HCT116 (cell line): ENCODE measurements at regions not wholly inside any gene's neighbourhood (a gene's known extent, or its start where the extent isn't known, plus 50 kb on each side); places are given as distances from the start of the nearest gene placed in this dataset.
"Not testable (repeated sequence)": the region's sequence is repeated elsewhere in the genome, so short reads cannot be mapped to it uniquely, and the experiment has no call there.

Experiments used
- ATAC-seq: fragments of 200-7000 bp; cut with Tn5 transposase; 2 replicates; pipeline ENCODE4 v1.9.1; 2020; ENCODE audit warnings: mild to moderate bottlenecking, moderate library complexity
- BruUV-seq: library from RNA; stranded (reverse); fragments of 400-500 nt; replicated peaks from 2 replicates; lab custom pipeline; 2021; lab: Mats Ljungman, UMichigan
- CTCF ChIA-PET: fragments of 300-600 bp; sonication (Branson Sonifier 250); formaldehyde crosslinking; loops from one replicate; lab custom pipeline; 2021; ENCODE audit warnings: antibody characterized with exemption; lab: Charles Lee
- POLR2A ChIA-PET: fragments of 300-600, 350-600 bp; sonication (Branson Sonifier 250); formaldehyde crosslinking; loops from one replicate; lab custom pipeline; 2021; ENCODE audit warnings: antibody characterized with exemption; lab: Charles Lee
- RAD21 ChIA-PET, 2 experiments: fragments of 300-600 bp; sonication (Branson Sonifier 250); formaldehyde crosslinking; loops; one replicate each; lab custom pipeline; 2023; ENCODE audit warnings: low total read pairs in 2 of 2; ENCODE audit not compliant: uncharacterized antibody in 2 of 2, unreplicated experiment in 2 of 2, low non-redundant PET in 1 of 2; lab: Charles Lee
- DNase-seq: peaks from one replicate; pipeline ENCODE4 v3.0.0-alpha.2; 2010; ENCODE audit warnings: low read depth, low spot score
- H2AFZ ChIP-seq: fragments of 200-600 bp; shearing (Covaris generic), sonication (generic); 2 replicates; pipeline ENCODE4 v1.6.1; 2017; ENCODE audit warnings: low read depth, mixed run types, mixed read lengths, antibody characterized with exemption, low read length; ENCODE audit not compliant: poor library complexity, severe bottlenecking
- H3K27ac ChIP-seq: 2 replicates; pipeline ENCODE4 v1.5.1; 2012; ENCODE audit warnings: low read depth, low read length
- H3K27me3 ChIP-seq: fragments of 200-600 bp; sonication (generic); 2 replicates; pipeline ENCODE4 v1.6.1; 2016; ENCODE audit warnings: mixed run types, low read length, mixed read lengths; ENCODE audit not compliant: insufficient read depth
- H3K36me3 ChIP-seq, 2 experiments: fragments of 200-500 bp in 1 of 2; fragments of 200-600 bp in 1 of 2; sonication (Bioruptor generic) in 1 of 2; sonication (generic) in 1 of 2; 2 replicates each; pipeline versions ENCODE4 v1.5.1 to v1.6.1; 2014 to 2016; ENCODE audit warnings: low read length in 2 of 2, inconsistent platforms in 1 of 2, mixed read lengths in 1 of 2, mixed run types in 1 of 2; ENCODE audit not compliant: insufficient read depth in 2 of 2, control insufficient read depth in 1 of 2
- H3K4me1 ChIP-seq, 2 experiments: fragments of 200-600 bp in 1 of 2; sonication (generic) in 1 of 2; 2 replicates each; pipeline versions ENCODE4 v1.5.1 to v1.6.1; 2012 to 2017; ENCODE audit warnings: low read length in 2 of 2, inconsistent platforms in 1 of 2, mild to moderate bottlenecking in 1 of 2, mixed read lengths in 1 of 2, mixed run types in 1 of 2, moderate library complexity in 1 of 2; ENCODE audit not compliant: insufficient read depth in 2 of 2, control insufficient read depth in 1 of 2
- H3K4me2 ChIP-seq: fragments of 200-600 bp; sonication (generic); 2 replicates; pipeline ENCODE4 v1.6.1; 2017; ENCODE audit warnings: mixed run types, low read length, mixed read lengths
- H3K4me3 ChIP-seq, 2 experiments: fragments of 200-600 bp in 1 of 2; sonication (generic) in 1 of 2; replicated peaks in 1 of 2; 2 replicates each; pipeline ENCODE4 v1.5.1; 2011 to 2016; ENCODE audit warnings: low read length in 2 of 2, control low read depth in 1 of 2, low read depth in 1 of 2, mild to moderate bottlenecking in 1 of 2, mixed read lengths in 1 of 2, mixed run types in 1 of 2
- H3K79me2 ChIP-seq: fragments of 200-600 bp; sonication (generic); 2 replicates; pipeline ENCODE4 v1.6.1; 2017; ENCODE audit warnings: mild to moderate bottlenecking, mixed run types, low read length, moderate library complexity, mixed read lengths; ENCODE audit not compliant: insufficient read depth
- H3K9ac ChIP-seq: fragments of 200-600 bp; sonication (generic); 2 replicates; pipeline ENCODE4 v1.6.1; 2016; ENCODE audit warnings: low read length, mixed read lengths
- H3K9me2 ChIP-seq: fragments of 200-600 bp; sonication (generic), shearing (Covaris generic); 2 replicates; pipeline ENCODE4 v1.6.1; 2017; ENCODE audit warnings: mixed run types, mild to moderate bottlenecking, moderate library complexity; ENCODE audit not compliant: insufficient read depth
- H3K9me3 ChIP-seq, 2 experiments: fragments of 200-500 bp in 1 of 2; fragments of 200-600 bp in 1 of 2; sonication (Bioruptor generic) in 1 of 2; sonication (generic) in 1 of 2; 2 replicates each; pipeline ENCODE4 v1.6.1; 2014 to 2017; ENCODE audit warnings: low read length in 2 of 2, mixed read lengths in 2 of 2, inconsistent platforms in 1 of 2, low read depth in 1 of 2, mild to moderate bottlenecking in 1 of 2, mixed run types in 1 of 2, moderate library complexity in 1 of 2; ENCODE audit not compliant: control insufficient read depth in 1 of 2, insufficient read depth in 1 of 2
- H4K20me1 ChIP-seq: fragments of 200-600 bp; sonication (generic), shearing (Covaris generic); 2 replicates; pipeline ENCODE4 v1.6.1; 2017; ENCODE audit warnings: mixed run types, mild to moderate bottlenecking, moderate library complexity; ENCODE audit not compliant: insufficient read depth
- ELF1 ChIP-seq: IDR thresholded peaks from 2 replicates; pipeline ENCODE4 v1.6.1; 2012; ENCODE audit warnings: low read depth, borderline replicate concordance
- JUND ChIP-seq: IDR thresholded peaks from 2 replicates; pipeline ENCODE4 v1.6.1; 2012
- POLR2A ChIP-seq: IDR thresholded peaks from 2 replicates; pipeline ENCODE4 v1.7.0; 2011; ENCODE audit warnings: borderline replicate concordance; ENCODE audit not compliant: insufficient read depth, insufficient read length; ENCODE audit errors: extremely low read depth
- POLR2AphosphoS5 ChIP-seq: IDR thresholded peaks from 2 replicates; pipeline ENCODE4 v1.6.1; 2011; ENCODE audit warnings: mild to moderate bottlenecking, low read depth, low read length, moderate library complexity
- RAD21 ChIP-seq: IDR thresholded peaks from 2 replicates; pipeline ENCODE4 v1.6.1; 2012; ENCODE audit warnings: low read depth, mild to moderate bottlenecking
- SIN3A ChIP-seq: IDR thresholded peaks from 2 replicates; pipeline ENCODE4 v1.6.1; 2012; ENCODE audit warnings: low read depth
- SP1 ChIP-seq: IDR thresholded peaks from 2 replicates; pipeline ENCODE4 v1.6.1; 2012; ENCODE audit warnings: low read depth
- intact Hi-C: fragments of 100-400 bp; cut with micrococcal nuclease; formaldehyde crosslinking; loops from 2 replicates; pipeline ENCODE4 v1.10.0; 2022

DNA sequence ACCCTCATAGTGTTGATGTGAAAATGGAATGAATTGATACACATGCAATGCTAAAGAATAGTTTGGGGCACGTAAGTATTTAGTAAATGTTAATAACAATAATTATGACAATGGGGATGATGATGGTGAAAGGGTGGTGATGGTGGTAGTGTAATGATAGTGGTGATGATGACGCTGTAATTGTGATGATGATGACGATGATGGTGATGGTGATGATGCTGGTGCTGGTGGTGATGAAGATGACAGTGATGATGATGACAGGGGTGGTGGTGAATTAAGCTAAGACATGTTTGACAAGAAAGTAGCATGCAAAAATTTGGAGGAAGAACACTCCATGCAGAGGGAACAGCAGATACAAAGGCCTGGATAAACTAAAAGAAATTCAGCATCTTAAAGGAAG, 364.4 kb upstream of the API5 start:
- POLR2A ChIA-PET, result no interaction called here
- RAD21 ChIA-PET, result no interaction called here

DNA sequence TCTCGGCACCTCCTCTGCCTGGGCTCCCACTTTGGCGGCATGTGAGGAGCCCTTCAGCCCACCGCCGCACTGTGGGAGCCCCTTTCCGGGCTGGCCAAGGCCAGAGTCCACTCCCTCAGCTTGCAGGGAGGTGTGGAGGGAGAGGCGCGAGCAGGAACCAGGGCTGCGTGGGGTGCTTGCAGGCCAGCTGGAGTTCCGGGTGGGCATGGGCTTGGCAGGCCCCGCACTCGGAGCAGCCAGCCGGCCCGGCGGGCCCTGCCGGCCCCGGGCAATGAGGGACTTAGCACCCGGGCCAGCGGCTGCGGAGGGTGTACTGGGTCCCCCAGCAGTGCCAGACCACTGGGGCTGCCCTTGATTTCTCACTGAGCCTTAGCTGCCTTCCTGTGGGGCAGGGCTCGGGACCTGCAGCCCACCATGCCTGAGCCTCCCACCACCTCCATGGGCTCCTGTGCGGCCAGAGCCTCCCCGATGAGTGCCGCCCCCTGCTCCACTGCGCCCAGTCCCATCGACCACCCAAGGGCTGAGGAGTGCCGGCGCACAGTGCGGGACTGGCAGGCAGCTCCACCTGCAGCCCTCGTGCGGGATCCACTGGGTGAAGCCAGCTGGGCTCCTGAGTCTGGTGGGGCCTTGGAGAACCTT, 361.9 kb upstream of the API5 start:
- H3K27ac ChIP-seq, H3K9me2 ChIP-seq, H3K9ac ChIP-seq, BruUV-seq, H3K4me2 ChIP-seq, H3K9me3 ChIP-seq, POLR2A ChIA-PET, H3K36me3 ChIP-seq, H3K4me1 ChIP-seq, H3K27me3 ChIP-seq, H3K4me3 ChIP-seq, H3K79me2 ChIP-seq, H2AFZ ChIP-seq, ATAC-seq, DNase-seq, RAD21 ChIA-PET, H4K20me1 ChIP-seq, CTCF ChIA-PET, intact Hi-C loops: not testable (repeated sequence)

More for the DNA sequence above, 364.4 kb upstream of the API5 start:
- H3K4me1 ChIP-seq, result no peaks in the 10 kb centered on the region
- TF ChIP-seq ELF1, result no peak
- no peak for TF ChIP-seq JUND
- no peak for TF ChIP-seq SP1
- TF ChIP-seq POLR2AphosphoS5, result no peak
- TF ChIP-seq SIN3A, result no peak
- no peak for TF ChIP-seq POLR2A
- no peak for TF ChIP-seq RAD21
- no peak overlapping the region for H3K4me3 ChIP-seq
- H2AFZ ChIP-seq, result no peak overlapping the region
- H3K27ac ChIP-seq, result no peak overlapping the region
- H3K9me3 ChIP-seq, result 0 out of 4 replicates have a peak, but pooled peaks cover 0 to 3% of the 10 kb centered on the region in 2 experiments
- ATAC-seq, result no peak
- no peak overlapping the region for H3K9ac ChIP-seq
- BruUV-seq, result no TSS peak
- DNase-seq, result no peak
- intact Hi-C loops, result no loop called here
- no peaks in the 10 kb centered on the region for H4K20me1 ChIP-seq
- no peaks in the 10 kb centered on the region for H3K36me3 ChIP-seq
- no peaks in the 10 kb centered on the region for H3K27me3 ChIP-seq
- CTCF ChIA-PET, result no interaction called here
- H3K4me2 ChIP-seq, result no peak overlapping the region
- H3K9me2 ChIP-seq, result no peaks in the 10 kb centered on the region
- no peaks in the 10 kb centered on the region for H3K79me2 ChIP-seq
